ENCODE measurements at regions not wholly inside any gene's neighbourhood (a gene's known extent, or its start where the extent isn't known, plus 50 kb on each side); places are given as distances from the start of the nearest gene placed in this dataset.

GRCh38 chr3:178308771-178309170, 227.5 kb upstream of the KCNMB2 start:
- TF ChIP-seq, protein P1, sequence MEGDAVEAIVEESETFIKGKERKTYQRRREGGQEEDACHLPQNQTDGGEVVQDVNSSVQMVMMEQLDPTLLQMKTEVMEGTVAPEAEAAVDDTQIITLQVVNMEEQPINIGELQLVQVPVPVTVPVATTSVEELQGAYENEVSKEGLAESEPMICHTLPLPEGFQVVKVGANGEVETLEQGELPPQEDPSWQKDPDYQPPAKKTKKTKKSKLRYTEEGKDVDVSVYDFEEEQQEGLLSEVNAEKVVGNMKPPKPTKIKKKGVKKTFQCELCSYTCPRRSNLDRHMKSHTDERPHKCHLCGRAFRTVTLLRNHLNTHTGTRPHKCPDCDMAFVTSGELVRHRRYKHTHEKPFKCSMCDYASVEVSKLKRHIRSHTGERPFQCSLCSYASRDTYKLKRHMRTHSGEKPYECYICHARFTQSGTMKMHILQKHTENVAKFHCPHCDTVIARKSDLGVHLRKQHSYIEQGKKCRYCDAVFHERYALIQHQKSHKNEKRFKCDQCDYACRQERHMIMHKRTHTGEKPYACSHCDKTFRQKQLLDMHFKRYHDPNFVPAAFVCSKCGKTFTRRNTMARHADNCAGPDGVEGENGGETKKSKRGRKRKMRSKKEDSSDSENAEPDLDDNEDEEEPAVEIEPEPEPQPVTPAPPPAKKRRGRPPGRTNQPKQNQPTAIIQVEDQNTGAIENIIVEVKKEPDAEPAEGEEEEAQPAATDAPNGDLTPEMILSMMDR (IDR thresholded peaks at IDR 0.05; ENCODE audit: unreplicated experiment), result no peak
- no peak overlapping the region for H3K27ac Mint-ChIP-seq (ENCODE audit: unreplicated experiment)
- CTCF ChIA-PET, result interaction anchor here (0.7 kb wide), 1 partner anchor 837 kb away, joined by 3 read pairs; no protein-coding TSS in a partner anchor
- no peak overlapping the region for H3K4me3 Mint-ChIP-seq (ENCODE audit: low read depth, unreplicated experiment)
- H3K27me3 Mint-ChIP-seq (ENCODE audit: unreplicated experiment), result no peaks in the 10 kb centered on the region
- intact Hi-C loops (cut with micrococcal nuclease; ENCODE audit: unreplicated experiment), result no loop called here
- DNase-seq, result no peak
- H3K9me3 Mint-ChIP-seq (ENCODE audit: low read depth, unreplicated experiment), result no peaks in the 10 kb centered on the region
- H3K4me1 Mint-ChIP-seq (ENCODE audit: low read depth, unreplicated experiment), result no peaks in the 10 kb centered on the region
- no TSS peak for BruUV-seq (replicated peaks)
- no peaks in the 10 kb centered on the region for H3K36me3 Mint-ChIP-seq (ENCODE audit: insufficient read depth, unreplicated experiment)

DNA sequence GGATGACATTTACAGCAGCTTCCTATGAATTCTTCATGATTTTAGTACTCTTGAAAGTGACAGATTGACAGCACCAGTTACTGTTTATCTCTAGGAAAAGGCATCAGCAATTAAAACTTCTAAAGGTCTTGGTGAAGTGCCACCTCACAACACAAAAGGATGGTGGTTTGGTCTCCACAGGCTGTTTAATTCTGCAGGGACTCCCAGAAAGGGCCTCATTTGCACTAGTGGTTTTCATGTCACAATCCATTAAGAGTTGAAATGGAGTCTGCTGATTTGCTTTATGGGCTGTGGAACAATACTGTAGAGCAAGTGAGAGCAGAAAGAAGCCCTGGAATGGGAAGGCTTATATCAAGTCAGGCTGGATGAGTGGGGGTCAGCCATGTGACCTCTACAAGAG, 225.3 kb upstream of the KCNMB2 start:
- H3K4me1 Mint-ChIP-seq (ENCODE audit: low read depth, unreplicated experiment), result no peaks in the 10 kb centered on the region
- H3K27ac Mint-ChIP-seq (ENCODE audit: unreplicated experiment), result no peak overlapping the region
- H3K36me3 Mint-ChIP-seq (ENCODE audit: insufficient read depth, unreplicated experiment), result no peaks in the 10 kb centered on the region
- no TSS peak for BruUV-seq (replicated peaks)
- CTCF ChIA-PET, result no interaction called here
- intact Hi-C loops (cut with micrococcal nuclease; ENCODE audit: unreplicated experiment), result no loop called here
- DNase-seq, result no peak
- H3K27me3 Mint-ChIP-seq (ENCODE audit: unreplicated experiment), result no peaks in the 10 kb centered on the region
- no peak overlapping the region for H3K4me3 Mint-ChIP-seq (ENCODE audit: low read depth, unreplicated experiment)
- H3K9me3 Mint-ChIP-seq (ENCODE audit: low read depth, unreplicated experiment), result no peaks in the 10 kb centered on the region
- TF ChIP-seq, protein P1 (IDR thresholded peaks at IDR 0.05; ENCODE audit: unreplicated experiment), result no peak

DNA sequence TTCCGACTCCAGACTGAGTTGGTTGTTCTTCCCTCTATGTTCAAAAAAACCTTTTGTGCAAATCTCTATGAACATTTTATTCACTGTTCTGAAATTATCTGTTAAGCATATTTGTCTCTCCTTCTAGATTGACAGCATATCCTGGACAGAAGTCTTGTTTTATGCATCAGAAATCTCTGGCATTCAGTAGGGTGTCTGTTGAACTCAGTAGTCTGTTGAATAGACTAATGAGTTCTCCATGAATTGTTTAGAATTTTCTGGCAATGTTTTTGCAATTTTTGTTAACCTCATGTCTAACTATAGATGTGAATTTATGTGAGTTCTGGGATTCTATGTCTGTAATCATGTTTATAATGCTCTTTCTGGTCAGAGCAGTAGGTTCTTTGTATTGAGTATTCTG, 222.5 kb upstream of the KCNMB2 start:
- no peak for DNase-seq
- no peaks in the 10 kb centered on the region for H3K27me3 Mint-ChIP-seq (ENCODE audit: unreplicated experiment)
- H3K36me3 Mint-ChIP-seq (ENCODE audit: insufficient read depth, unreplicated experiment), result no peaks in the 10 kb centered on the region
- CTCF ChIA-PET, result no interaction called here
- H3K4me3 Mint-ChIP-seq (ENCODE audit: low read depth, unreplicated experiment), result no peak overlapping the region
- no peak overlapping the region for H3K27ac Mint-ChIP-seq (ENCODE audit: unreplicated experiment)
- BruUV-seq (replicated peaks), result no TSS peak
- H3K9me3 Mint-ChIP-seq (ENCODE audit: low read depth, unreplicated experiment), result no peaks in the 10 kb centered on the region
- H3K4me1 Mint-ChIP-seq (ENCODE audit: low read depth, unreplicated experiment), result no peaks in the 10 kb centered on the region
- intact Hi-C loops (cut with micrococcal nuclease; ENCODE audit: unreplicated experiment), result no loop called here
- TF ChIP-seq, protein P1 (IDR thresholded peaks at IDR 0.05; ENCODE audit: unreplicated experiment), result no peak

DNA sequence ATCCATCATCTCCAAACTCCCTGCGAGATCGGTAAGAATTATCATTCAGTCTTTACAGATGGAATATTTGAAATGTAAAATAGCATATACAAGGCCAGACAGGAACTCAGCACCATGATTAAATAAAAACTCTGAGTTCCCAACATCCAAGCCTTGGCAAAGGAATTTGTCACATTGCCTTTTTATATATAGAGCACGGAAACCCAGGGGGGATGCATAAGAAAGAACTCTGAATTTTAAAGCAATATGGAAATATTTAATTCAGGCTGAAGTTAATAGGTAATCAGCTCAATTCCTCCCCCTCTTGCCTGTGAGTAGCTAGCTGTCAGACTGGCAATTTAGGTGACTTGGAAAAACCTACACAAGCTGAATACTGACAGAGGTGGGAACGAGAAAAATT, 217.9 kb upstream of the KCNMB2 start:
- Mint-ChIP-seq H3K9me3 (ENCODE audit: low read depth, unreplicated experiment) (no peaks in the 10 kb centered on the region), H3K27ac (ENCODE audit: unreplicated experiment) (no peak overlapping the region), H3K27me3 (ENCODE audit: unreplicated experiment) (no peaks in the 10 kb centered on the region), H3K4me3 (ENCODE audit: low read depth, unreplicated experiment) (no peak overlapping the region), H3K4me1 (ENCODE audit: low read depth, unreplicated experiment) (no peaks in the 10 kb centered on the region), H3K36me3 (ENCODE audit: insufficient read depth, unreplicated experiment) (no peaks in the 10 kb centered on the region)
- TF ChIP-seq, protein P1 (IDR thresholded peaks at IDR 0.05; ENCODE audit: unreplicated experiment), result no peak
- no peak for DNase-seq
- CTCF ChIA-PET, result no interaction called here
- BruUV-seq (replicated peaks), result no TSS peak
- intact Hi-C loops (cut with micrococcal nuclease; ENCODE audit: unreplicated experiment), result no loop called here

Data from Calu3 (cell line).